ENCODE measurements at regions not wholly inside any gene's neighbourhood (a gene's known extent, or its start where the extent isn't known, plus 50 kb on each side); places are given as distances from the start of the nearest gene placed in this dataset.

DNA sequence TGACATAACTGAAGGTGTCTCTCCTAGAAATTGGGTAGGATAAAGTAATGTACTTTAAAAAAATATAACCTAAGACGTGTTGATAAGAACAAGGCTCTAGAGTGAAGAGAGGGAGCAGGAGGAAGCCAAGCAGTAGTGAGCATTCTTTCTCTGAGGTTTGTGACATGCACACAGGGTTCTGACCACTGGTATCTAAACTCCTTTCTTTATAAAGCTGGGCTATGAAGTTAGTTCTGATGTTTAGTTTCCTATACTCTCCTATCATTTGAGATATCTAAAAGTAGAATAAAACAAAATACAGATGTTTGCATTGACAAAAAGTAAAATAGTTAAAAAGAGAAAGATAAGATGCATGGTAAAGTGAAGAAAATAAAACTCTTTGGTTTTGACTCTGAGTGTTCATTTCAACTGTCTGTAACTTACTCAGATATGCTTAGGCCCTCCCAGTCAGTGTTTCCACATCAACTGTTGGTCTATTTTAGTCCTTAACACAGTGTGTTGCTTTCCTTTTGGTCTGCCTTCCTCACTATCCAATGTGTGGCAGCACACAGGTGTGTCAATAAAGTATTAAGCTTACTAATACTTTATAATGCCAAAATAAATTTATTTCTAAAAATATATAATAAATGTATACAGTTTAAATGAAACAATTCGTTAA lies 543.5 kb downstream of the PTPRC start:
- no peaks in the 10 kb centered on the region for H3K9me3 ChIP-seq (ENCODE audit: insufficient read depth, low read depth, low read length)
- no peaks in the 10 kb centered on the region for H4K20me1 ChIP-seq (ENCODE audit: insufficient read depth, low read length)
- H3K36me3 Mint-ChIP-seq (ENCODE audit: low read depth, unreplicated experiment) = no peaks in the 10 kb centered on the region
- FAIRE-seq (no peak), DNase-seq (ENCODE audit: low read depth) (peak; percentile 18)
- no peaks in the 10 kb centered on the region for H3K4me1 ChIP-seq (ENCODE audit: insufficient read depth, low read length)
- H3K27me3 Mint-ChIP-seq (ENCODE audit: low read depth, unreplicated experiment) = no peaks in the 10 kb centered on the region
- no peak overlapping the region for H3K4me2 ChIP-seq (ENCODE audit: low read length)
- H3K4me1 Mint-ChIP-seq (ENCODE audit: low read depth, unreplicated experiment) = peaks cover 4% of the 10 kb centered on the region
- H3K9ac ChIP-seq (ENCODE audit: low read length) = no peak overlapping the region
- H3K4me3 ChIP-seq (ENCODE audit: insufficient read depth, low read depth, low read length) = no peak overlapping the region
- peak overlapping the region; percentile 88 for H3K27ac Mint-ChIP-seq (ENCODE audit: unreplicated experiment)
- no peaks in the 10 kb centered on the region for H3K36me3 ChIP-seq (ENCODE audit: insufficient read depth, low read length)
- TF ChIP-seq EZH2 (IDR thresholded peaks at IDR 0.05; ENCODE audit: insufficient read depth, low read length) = no peak
- TF ChIP-seq, protein P1, sequence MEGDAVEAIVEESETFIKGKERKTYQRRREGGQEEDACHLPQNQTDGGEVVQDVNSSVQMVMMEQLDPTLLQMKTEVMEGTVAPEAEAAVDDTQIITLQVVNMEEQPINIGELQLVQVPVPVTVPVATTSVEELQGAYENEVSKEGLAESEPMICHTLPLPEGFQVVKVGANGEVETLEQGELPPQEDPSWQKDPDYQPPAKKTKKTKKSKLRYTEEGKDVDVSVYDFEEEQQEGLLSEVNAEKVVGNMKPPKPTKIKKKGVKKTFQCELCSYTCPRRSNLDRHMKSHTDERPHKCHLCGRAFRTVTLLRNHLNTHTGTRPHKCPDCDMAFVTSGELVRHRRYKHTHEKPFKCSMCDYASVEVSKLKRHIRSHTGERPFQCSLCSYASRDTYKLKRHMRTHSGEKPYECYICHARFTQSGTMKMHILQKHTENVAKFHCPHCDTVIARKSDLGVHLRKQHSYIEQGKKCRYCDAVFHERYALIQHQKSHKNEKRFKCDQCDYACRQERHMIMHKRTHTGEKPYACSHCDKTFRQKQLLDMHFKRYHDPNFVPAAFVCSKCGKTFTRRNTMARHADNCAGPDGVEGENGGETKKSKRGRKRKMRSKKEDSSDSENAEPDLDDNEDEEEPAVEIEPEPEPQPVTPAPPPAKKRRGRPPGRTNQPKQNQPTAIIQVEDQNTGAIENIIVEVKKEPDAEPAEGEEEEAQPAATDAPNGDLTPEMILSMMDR (IDR thresholded peaks at IDR 0.05; ENCODE audit: insufficient read depth, low read depth, low read length) = no peak
- H3K4me3 Mint-ChIP-seq (ENCODE audit: unreplicated experiment) = no peak overlapping the region
- no peaks in the 10 kb centered on the region for H3K79me2 ChIP-seq (ENCODE audit: insufficient read depth, low read length)
- H3K27ac ChIP-seq (ENCODE audit: low read depth, low read length) = no peak overlapping the region
- H2AFZ ChIP-seq (ENCODE audit: low read depth, low read length) = no peak overlapping the region
- H3K9me3 Mint-ChIP-seq (ENCODE audit: unreplicated experiment) = no peaks in the 10 kb centered on the region
- no peaks in the 10 kb centered on the region for H3K27me3 ChIP-seq (ENCODE audit: insufficient read depth, low read length)

DNA sequence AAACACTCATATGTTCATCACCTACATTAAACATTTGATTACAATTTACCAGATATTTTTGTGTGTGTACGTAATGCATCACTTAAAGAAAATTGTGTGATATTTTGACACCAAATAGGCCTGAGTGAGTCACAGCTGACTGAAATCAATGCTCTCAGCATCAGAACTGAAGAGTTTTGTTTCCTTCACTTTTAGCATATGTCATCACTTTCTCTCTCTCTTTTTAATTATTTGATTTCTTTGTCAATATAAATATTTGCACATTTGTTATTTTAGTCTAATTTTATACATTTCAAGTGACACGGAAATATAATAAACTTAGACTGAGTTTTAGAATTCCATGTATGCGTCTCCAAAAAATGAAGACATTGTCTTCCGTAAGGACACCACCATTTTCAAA lies 545.3 kb downstream of the PTPRC start:
- Histone ChIP-seq H3K9ac (ENCODE audit: low read length) (no peak overlapping the region), H3K4me1 (ENCODE audit: insufficient read depth, low read length) (no peaks in the 10 kb centered on the region), H3K36me3 (ENCODE audit: insufficient read depth, low read length) (no peaks in the 10 kb centered on the region), H3K27me3 (ENCODE audit: insufficient read depth, low read length) (no peaks in the 10 kb centered on the region), H3K79me2 (ENCODE audit: insufficient read depth, low read length) (no peaks in the 10 kb centered on the region), H3K4me3 (ENCODE audit: insufficient read depth, low read depth, low read length) (no peak overlapping the region), H3K27ac (ENCODE audit: low read depth, low read length) (no peak overlapping the region), H4K20me1 (ENCODE audit: insufficient read depth, low read length) (no peaks in the 10 kb centered on the region), H3K9me3 (ENCODE audit: insufficient read depth, low read depth, low read length) (no peaks in the 10 kb centered on the region), H3K4me2 (ENCODE audit: low read length) (no peak overlapping the region), H2AFZ (ENCODE audit: low read depth, low read length) (no peak overlapping the region)
- Mint-ChIP-seq H3K9me3 (ENCODE audit: unreplicated experiment) (no peaks in the 10 kb centered on the region), H3K36me3 (ENCODE audit: low read depth, unreplicated experiment) (no peaks in the 10 kb centered on the region), H3K4me1 (ENCODE audit: low read depth, unreplicated experiment) (peaks cover 4% of the 10 kb centered on the region), H3K27ac (ENCODE audit: unreplicated experiment) (no peak overlapping the region), H3K4me3 (ENCODE audit: unreplicated experiment) (no peak overlapping the region), H3K27me3 (ENCODE audit: low read depth, unreplicated experiment) (no peaks in the 10 kb centered on the region)
- FAIRE-seq = no peak
- no peak for TF ChIP-seq EZH2 (IDR thresholded peaks at IDR 0.05; ENCODE audit: insufficient read depth, low read length)
- TF ChIP-seq, protein P1 (IDR thresholded peaks at IDR 0.05; ENCODE audit: insufficient read depth, low read depth, low read length) = no peak
- no peak for DNase-seq (ENCODE audit: low read depth)

DNA sequence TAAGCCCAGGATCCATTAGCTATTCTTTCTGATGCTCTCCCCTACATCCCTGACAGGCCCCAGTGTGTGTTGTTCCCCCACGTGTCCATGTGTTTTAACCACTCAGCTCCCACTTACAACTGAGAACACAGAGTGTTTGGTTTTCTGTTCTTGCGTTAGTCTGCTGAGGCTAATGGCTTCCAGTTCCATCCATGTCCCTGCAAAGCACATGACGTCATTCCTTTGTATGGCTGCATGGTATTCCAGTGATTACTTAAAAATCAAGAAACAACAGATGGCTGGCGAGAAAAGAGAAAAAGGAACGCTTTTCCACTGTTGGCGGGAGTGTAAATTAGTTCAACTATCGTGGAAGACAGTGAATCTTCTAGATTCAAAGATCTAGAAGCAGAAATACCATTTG lies 556.0 kb downstream of the PTPRC start:
- H3K27me3 Mint-ChIP-seq (ENCODE audit: low read depth, unreplicated experiment) = no peaks in the 10 kb centered on the region
- FAIRE-seq (no peak), DNase-seq (ENCODE audit: low read depth) (no peak)
- Histone ChIP-seq H3K4me2 (ENCODE audit: low read length) (no peak overlapping the region), H3K9me3 (ENCODE audit: insufficient read depth, low read depth, low read length) (no peaks in the 10 kb centered on the region), H3K9ac (ENCODE audit: low read length) (no peak overlapping the region), H3K36me3 (ENCODE audit: insufficient read depth, low read length) (no peaks in the 10 kb centered on the region), H3K4me3 (ENCODE audit: insufficient read depth, low read depth, low read length) (no peak overlapping the region), H2AFZ (ENCODE audit: low read depth, low read length) (no peak overlapping the region), H3K27ac (ENCODE audit: low read depth, low read length) (no peak overlapping the region), H3K27me3 (ENCODE audit: insufficient read depth, low read length) (no peaks in the 10 kb centered on the region), H4K20me1 (ENCODE audit: insufficient read depth, low read length) (no peaks in the 10 kb centered on the region), H3K4me1 (ENCODE audit: insufficient read depth, low read length) (no peaks in the 10 kb centered on the region), H3K79me2 (ENCODE audit: insufficient read depth, low read length) (no peaks in the 10 kb centered on the region)
- peaks cover 2% of the 10 kb centered on the region for H3K9me3 Mint-ChIP-seq (ENCODE audit: unreplicated experiment)
- no peaks in the 10 kb centered on the region for H3K4me1 Mint-ChIP-seq (ENCODE audit: low read depth, unreplicated experiment)
- no peaks in the 10 kb centered on the region for H3K36me3 Mint-ChIP-seq (ENCODE audit: low read depth, unreplicated experiment)
- no peak overlapping the region for H3K27ac Mint-ChIP-seq (ENCODE audit: unreplicated experiment)
- no peak overlapping the region for H3K4me3 Mint-ChIP-seq (ENCODE audit: unreplicated experiment)
- no peak for TF ChIP-seq EZH2 (IDR thresholded peaks at IDR 0.05; ENCODE audit: insufficient read depth, low read length)
- TF ChIP-seq, protein P1 (IDR thresholded peaks at IDR 0.05; ENCODE audit: insufficient read depth, low read depth, low read length) = no peak

Measured in astrocyte (in vitro differentiated cells and primary cell).